Thyroid gland (tissue), 4 donors: ENCODE measurements at regions not wholly inside any gene's neighbourhood (a gene's known extent, or its start where the extent isn't known, plus 50 kb on each side); places are given as distances from the start of the nearest gene placed in this dataset.

Source experiments
- DNase-seq, 2 donors: peaks; one replicate each; pipeline ENCODE4 v3.0.0-alpha.2; 2019
- H3K27ac ChIP-seq, 3 donors: fragments of 200-600 bp; sonication (generic); 1 replicate in 2 of 3; 2 replicates in 1 of 3; pipeline ENCODE4 v1.5.1; 2016 to 2019; ENCODE audit warnings: mild to moderate bottlenecking in 1 of 3, moderate library complexity in 1 of 3
- H3K27me3 ChIP-seq: fragments of 200-600 bp; sonication (generic); one replicate; pipeline ENCODE4 v1.5.1; 2019
- H3K36me3 ChIP-seq, 2 donors: fragments of 200-600 bp; sonication (generic); one replicate each; pipeline ENCODE4 v1.5.1; 2016 to 2019
- H3K4me1 ChIP-seq, 2 donors: fragments of 200-600 bp; sonication (generic); one replicate each; pipeline ENCODE4 v1.5.1; 2017 to 2019
- H3K4me3 ChIP-seq, 3 donors: fragments of 200-600 bp; sonication (generic); replicated peaks in 1 of 3; 1 replicate in 2 of 3; 2 replicates in 1 of 3; pipeline ENCODE4 v1.5.1; 2016; ENCODE audit warnings: mild to moderate bottlenecking in 1 of 3
- H3K9me3 ChIP-seq: fragments of 200-600 bp; sonication (generic); one replicate; pipeline ENCODE4 v1.5.1; 2017
- POLR2A ChIP-seq, 2 donors: fragments of 450-650 bp; IDR thresholded peaks; one replicate each; pipeline ENCODE4 v1.6.1; 2017; ENCODE audit warnings: antibody characterized with exemption in 2 of 2, mild to moderate bottlenecking in 2 of 2, moderate library complexity in 1 of 2
- WGBS, 2 donors: methylation state at CpG; one replicate each; pipeline ENCODE4 v1.1.5; 2017; 5-methylcytosine and 5-hydroxymethylcytosine counted together
- intact Hi-C: fragments of 100-400 bp; cut with DNase I; formaldehyde crosslinking; loops from one replicate; pipeline ENCODE4 v1.15.1; 2023
- TF ChIP-seq, protein P1 (sequence below), 6 experiments: fragments of 200-600 bp in 3 of 6; fragments of 450-650 bp in 3 of 6; sonication (generic) in 3 of 6; IDR thresholded peaks; one replicate each; pipeline ENCODE4 v1.5.1; 2016 to 2019; ENCODE audit warnings: antibody characterized with exemption in 6 of 6, mild to moderate bottlenecking in 2 of 6, inconsistent platforms in 1 of 6, moderate library complexity in 1 of 6

DNA sequence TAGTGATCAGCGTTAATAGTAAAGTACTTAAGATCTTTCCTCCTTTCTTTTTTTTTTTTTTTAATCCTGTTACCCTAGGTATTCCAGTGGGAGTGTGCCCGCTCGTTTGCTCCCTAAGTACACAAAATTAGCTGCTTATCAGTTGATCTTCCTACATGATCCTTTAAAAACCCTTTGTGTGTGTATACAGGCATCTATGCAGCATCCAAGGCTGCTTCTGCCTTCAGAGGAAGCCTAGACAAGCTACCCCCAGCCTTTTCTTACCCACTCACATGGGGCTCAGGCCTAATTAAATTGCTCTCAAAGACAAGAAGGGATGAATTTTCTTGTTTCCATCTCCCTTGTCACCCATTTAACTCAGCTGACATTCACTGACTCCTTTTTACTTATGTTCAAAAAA lies 343.4 kb upstream of the LMO3 start:
- no peak for DNase-seq
- intact Hi-C loops, result no loop called here
- H3K36me3 ChIP-seq, result no peaks in the 10 kb centered on the region
- H3K27ac ChIP-seq, result no peak overlapping the region
- WGBS, 2 donors, result 48 to 64% methylated on average over 3 of the region's 3 CpGs
- no peaks in the 10 kb centered on the region for H3K27me3 ChIP-seq
- no peaks in the 10 kb centered on the region for H3K9me3 ChIP-seq
- TF ChIP-seq, protein P1, sequence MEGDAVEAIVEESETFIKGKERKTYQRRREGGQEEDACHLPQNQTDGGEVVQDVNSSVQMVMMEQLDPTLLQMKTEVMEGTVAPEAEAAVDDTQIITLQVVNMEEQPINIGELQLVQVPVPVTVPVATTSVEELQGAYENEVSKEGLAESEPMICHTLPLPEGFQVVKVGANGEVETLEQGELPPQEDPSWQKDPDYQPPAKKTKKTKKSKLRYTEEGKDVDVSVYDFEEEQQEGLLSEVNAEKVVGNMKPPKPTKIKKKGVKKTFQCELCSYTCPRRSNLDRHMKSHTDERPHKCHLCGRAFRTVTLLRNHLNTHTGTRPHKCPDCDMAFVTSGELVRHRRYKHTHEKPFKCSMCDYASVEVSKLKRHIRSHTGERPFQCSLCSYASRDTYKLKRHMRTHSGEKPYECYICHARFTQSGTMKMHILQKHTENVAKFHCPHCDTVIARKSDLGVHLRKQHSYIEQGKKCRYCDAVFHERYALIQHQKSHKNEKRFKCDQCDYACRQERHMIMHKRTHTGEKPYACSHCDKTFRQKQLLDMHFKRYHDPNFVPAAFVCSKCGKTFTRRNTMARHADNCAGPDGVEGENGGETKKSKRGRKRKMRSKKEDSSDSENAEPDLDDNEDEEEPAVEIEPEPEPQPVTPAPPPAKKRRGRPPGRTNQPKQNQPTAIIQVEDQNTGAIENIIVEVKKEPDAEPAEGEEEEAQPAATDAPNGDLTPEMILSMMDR (IDR thresholded peaks at IDR 0.05), result no peak
- TF ChIP-seq POLR2A (IDR thresholded peaks at IDR 0.05), result no peak
- no peaks in the 10 kb centered on the region for H3K4me1 ChIP-seq
- no peak overlapping the region for H3K4me3 ChIP-seq

DNA sequence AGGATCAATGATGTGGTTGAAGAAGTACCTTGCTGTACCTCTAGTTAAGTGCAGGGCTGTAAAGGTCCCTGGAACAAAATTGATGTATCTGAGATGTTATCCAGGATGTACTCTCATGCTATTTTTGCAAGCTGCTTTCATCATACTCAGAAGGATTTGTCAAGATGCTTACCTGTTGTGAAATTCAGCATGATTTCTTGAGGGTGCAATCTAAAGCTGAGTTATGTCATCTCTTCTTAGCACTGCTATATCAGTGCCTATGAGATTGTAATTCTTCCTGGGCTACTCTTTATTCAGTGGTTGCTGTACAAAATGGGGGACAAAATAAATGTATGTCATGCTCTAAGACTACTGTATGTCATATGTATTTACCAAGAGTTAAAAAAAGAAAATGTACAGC lies 340.7 kb upstream of the LMO3 start:
- H3K4me1 ChIP-seq, result no peaks in the 10 kb centered on the region
- no peaks in the 10 kb centered on the region for H3K9me3 ChIP-seq
- H3K27me3 ChIP-seq, result no peaks in the 10 kb centered on the region
- H3K27ac ChIP-seq, result no peak overlapping the region
- no peak for TF ChIP-seq POLR2A (IDR thresholded peaks at IDR 0.05)
- TF ChIP-seq, protein P1 (IDR thresholded peaks at IDR 0.05), result no peak
- intact Hi-C loops, result no loop called here
- H3K4me3 ChIP-seq, result no peak overlapping the region
- DNase-seq, result no peak
- H3K36me3 ChIP-seq, result no peaks in the 10 kb centered on the region

DNA sequence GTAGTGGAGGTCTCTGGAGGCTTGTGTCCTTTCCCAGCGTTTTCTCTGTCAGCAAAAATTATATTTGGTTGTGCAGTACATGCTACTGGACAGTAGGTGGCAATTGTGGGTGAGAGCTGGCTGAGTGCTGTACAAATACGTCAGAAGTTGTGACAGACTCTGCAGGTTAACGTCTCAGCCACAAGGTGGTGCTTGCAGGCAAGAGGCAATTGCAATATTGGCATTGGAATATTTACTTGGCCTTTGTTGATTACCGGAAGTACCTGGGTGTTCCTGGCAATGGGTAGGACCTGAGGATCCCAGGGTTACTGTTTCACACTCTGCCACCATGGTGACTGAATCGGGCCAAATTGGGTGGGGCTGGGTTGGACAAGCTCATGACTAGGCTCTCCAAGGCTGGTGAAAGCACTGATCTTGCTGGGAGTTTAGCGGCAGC lies 333.9 kb upstream of the LMO3 start:
- peak; percentile 26 to 29 for DNase-seq
- H3K4me3 ChIP-seq, result no peak overlapping the region
- 36 to 40% methylated on average over 6 of the region's 6 CpGs for WGBS, 2 donors
- H3K4me1 ChIP-seq, result no peaks in the 10 kb centered on the region
- no peak overlapping the region for H3K27ac ChIP-seq
- intact Hi-C loops, result no loop called here
- no peak for TF ChIP-seq POLR2A (IDR thresholded peaks at IDR 0.05)
- TF ChIP-seq, protein P1 (IDR thresholded peaks at IDR 0.05), result peak in 4 of 6 experiments; percentile 43 to 67 (median 60)
- no peaks in the 10 kb centered on the region for H3K27me3 ChIP-seq
- H3K9me3 ChIP-seq, result no peaks in the 10 kb centered on the region
- H3K36me3 ChIP-seq, result no peaks in the 10 kb centered on the region

DNA sequence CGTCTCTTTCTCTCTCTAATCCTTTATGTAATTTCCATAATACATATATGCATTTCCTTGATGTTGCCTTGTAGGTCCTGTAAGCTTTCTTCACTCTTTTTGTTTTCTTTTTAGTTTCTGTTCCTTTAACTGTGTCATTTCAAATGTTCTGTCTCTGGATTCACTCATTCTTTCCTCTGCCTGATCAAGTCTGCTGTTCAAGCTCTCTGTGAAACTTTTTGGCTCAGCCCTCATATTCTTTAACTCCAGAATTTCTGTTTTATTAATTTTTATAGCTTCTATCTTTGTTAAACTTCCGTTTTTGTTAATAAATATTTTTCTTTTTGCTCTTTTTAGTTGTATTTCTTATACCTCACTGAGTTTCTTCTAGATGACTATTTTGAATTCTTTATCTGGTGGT lies 321.3 kb upstream of the LMO3 start:
- TF ChIP-seq, protein P1 (IDR thresholded peaks at IDR 0.05), result no peak
- TF ChIP-seq POLR2A (IDR thresholded peaks at IDR 0.05), result no peak
- Histone ChIP-seq H3K9me3 (no peaks in the 10 kb centered on the region), H3K4me3 (no peak overlapping the region), H3K27me3 (no peaks in the 10 kb centered on the region), H3K36me3 (no peaks in the 10 kb centered on the region), H3K27ac (no peak overlapping the region), H3K4me1 (no peaks in the 10 kb centered on the region)
- intact Hi-C loops, result no loop called here
- no peak for DNase-seq
- 76 to 77% methylated on average over 2 of the region's 2 CpGs for whole genome bisulfite sequencing, 2 donors

DNA sequence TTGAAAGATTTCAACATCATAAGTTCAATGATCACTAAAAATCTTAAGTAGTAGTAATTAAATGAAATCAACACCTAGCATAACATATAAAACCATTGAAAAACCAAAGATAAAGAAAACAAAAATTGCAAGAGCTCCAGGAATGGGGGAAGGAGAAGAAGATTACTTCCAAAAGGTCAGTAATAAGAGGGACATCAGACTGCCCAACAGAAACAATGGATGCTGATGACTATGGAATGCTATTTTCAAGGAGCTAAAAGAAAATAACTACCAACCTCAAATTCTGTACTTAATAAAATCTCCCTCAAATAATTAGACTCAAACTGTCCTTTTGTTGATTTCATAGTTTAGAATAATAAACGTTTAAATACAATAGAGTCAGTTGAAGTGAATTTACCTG lies 314.5 kb upstream of the LMO3 start:
- no peak overlapping the region for H3K27ac ChIP-seq
- H3K4me3 ChIP-seq, result no peak overlapping the region
- 81 to 91% methylated on average over 1 of the region's 1 CpG for WGBS, 2 donors
- no peaks in the 10 kb centered on the region for H3K27me3 ChIP-seq
- no peak for TF ChIP-seq POLR2A (IDR thresholded peaks at IDR 0.05)
- TF ChIP-seq, protein P1 (IDR thresholded peaks at IDR 0.05), result no peak
- no peaks in the 10 kb centered on the region for H3K9me3 ChIP-seq
- H3K4me1 ChIP-seq, result no peaks in the 10 kb centered on the region
- no peak for DNase-seq
- H3K36me3 ChIP-seq, result no peaks in the 10 kb centered on the region
- intact Hi-C loops, result no loop called here
